AG10803 (cell line): ENCODE measurements at regions not wholly inside any gene's neighbourhood (a gene's known extent, or its start where the extent isn't known, plus 50 kb on each side); places are given as distances from the start of the nearest gene placed in this dataset.

Source experiments
- DNase-seq: peaks from one replicate; pipeline ENCODE4 v3.0.0; 2010; ENCODE audit warnings: low read depth
- H3K4me3 ChIP-seq: 2 replicates; pipeline ENCODE4 v1.5.1; 2011; ENCODE audit warnings: mild to moderate bottlenecking, low read length, control low read depth
- CTCF ChIP-seq: conservative IDR thresholded peaks from 2 replicates; pipeline ENCODE4 v1.5.1; 2011; ENCODE audit warnings: mild to moderate bottlenecking, low read length, control low read depth, inconsistent platforms

GRCh38 chr18:6593142-6593885, 136.2 kb upstream of the ARHGAP28 start:
- DNase-seq: peak; percentile 10
- H3K4me3 ChIP-seq: no peak overlapping the region
- TF ChIP-seq CTCF: no peak

GRCh38 chr18:6595666-6596065, 133.8 kb upstream of the ARHGAP28 start:
- no peak overlapping the region for H3K4me3 ChIP-seq
- no peak for DNase-seq
- TF ChIP-seq CTCF: no peak

GRCh38 chr18:6598657-6599056, 130.9 kb upstream of the ARHGAP28 start:
- H3K4me3 ChIP-seq: no peak overlapping the region
- no peak for TF ChIP-seq CTCF
- no peak for DNase-seq

- DNase-seq: no peak
- H3K4me3 ChIP-seq: no peak overlapping the region
- TF ChIP-seq CTCF: no peak
These were observed 128.8 kb upstream of the ARHGAP28 start for GRCh38 chr18:6600667-6601167.

- no peak for TF ChIP-seq CTCF
These were observed 128.3 kb upstream of the ARHGAP28 start for GRCh38 chr18:6601241-6601640.

GRCh38 chr18:6602365-6602764, 127.2 kb upstream of the ARHGAP28 start:
- DNase-seq: no peak
- no peak for TF ChIP-seq CTCF
- no peak overlapping the region for H3K4me3 ChIP-seq

More at GRCh38 chr18:6601241-6601640, 128.3 kb upstream of the ARHGAP28 start:
- no peak for DNase-seq
- no peak overlapping the region for H3K4me3 ChIP-seq

GRCh38 chr18:6604573-6604941, 125.0 kb upstream of the ARHGAP28 start:
- no peak for TF ChIP-seq CTCF
- no peak for DNase-seq
- H3K4me3 ChIP-seq: no peak overlapping the region
